Effector CD8-positive, alpha-beta T cell (primary cell): ENCODE measurements at regions not wholly inside any gene's neighbourhood (a gene's known extent, or its start where the extent isn't known, plus 50 kb on each side); places are given as distances from the start of the nearest gene placed in this dataset.
"Not testable (repeated sequence)": the region's sequence is repeated elsewhere in the genome, so short reads cannot be mapped to it uniquely, and the experiment has no call there.

ENCODE experiments used
- DNase-seq: peaks from one replicate; lab custom pipeline; 2025; lab: John Stamatoyannopoulos, UW

DNA sequence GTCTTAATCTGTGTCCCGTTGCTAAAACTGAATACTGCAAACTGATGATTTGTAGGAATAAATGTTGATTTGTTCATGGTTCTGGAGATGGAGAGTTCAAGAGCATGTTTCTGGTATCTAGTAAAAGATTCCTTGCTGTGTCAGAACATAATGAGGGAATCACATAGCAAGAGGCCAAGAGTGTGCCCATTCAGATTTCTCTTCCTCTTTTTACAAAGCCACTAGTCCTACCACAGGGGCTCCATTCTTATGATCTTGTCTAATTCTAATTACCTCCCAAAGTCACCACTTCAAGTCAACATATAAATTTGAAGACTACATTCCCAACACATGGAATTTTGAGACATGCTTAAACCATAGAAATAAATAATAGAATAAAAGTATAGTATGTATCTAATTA, 608.8 kb upstream of the EPHA5 start:
- DNase-seq: no peak

DNA sequence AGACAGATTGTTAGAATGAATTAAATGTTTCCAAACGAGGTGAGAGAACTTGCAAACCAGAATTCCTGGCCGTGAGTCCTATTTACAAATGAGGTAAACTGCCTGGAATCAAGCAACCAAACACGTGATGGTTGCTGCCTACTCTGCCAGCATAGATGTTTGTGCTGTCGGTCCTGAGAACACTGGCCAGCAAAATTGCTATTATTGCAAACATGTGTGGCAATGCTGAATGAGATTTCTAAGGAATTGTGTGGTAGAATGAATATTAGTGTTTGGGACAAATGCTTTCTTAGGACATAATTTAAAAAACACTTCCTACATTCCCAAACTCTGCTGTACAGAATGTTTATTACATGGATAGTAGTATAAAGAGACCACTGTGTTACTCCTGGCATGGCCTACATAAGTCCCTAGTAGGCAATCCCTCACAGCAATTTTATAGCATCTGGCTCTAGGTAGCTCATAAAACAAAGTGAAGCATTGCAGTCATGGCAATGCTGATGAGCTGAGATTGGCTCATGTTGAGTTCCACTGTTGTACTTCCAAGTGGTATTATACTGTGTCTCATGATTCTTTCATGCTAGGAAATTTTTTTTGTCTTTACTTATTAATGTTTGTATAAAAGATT, 605.2 kb upstream of the EPHA5 start:
- DNase-seq: no peak

DNA sequence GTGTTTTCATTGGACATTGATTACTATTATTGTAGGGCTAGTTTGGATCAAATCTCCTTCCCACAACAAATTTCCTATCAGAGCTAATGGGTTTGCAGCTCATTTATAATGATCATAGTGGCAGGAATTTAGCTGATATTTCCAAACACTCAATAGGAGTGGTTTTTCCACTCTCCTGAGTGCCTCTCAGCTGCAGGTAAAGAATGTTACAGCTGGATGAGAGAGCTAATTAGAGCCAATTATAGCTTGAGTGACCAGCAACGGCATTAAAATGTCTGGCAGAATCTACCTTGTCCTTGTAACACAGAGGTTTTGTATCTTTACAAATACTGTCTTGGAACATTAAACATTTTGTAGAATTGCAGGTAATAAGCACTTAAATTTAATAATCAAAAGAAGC, 602.8 kb upstream of the EPHA5 start:
- no peak for DNase-seq

DNA sequence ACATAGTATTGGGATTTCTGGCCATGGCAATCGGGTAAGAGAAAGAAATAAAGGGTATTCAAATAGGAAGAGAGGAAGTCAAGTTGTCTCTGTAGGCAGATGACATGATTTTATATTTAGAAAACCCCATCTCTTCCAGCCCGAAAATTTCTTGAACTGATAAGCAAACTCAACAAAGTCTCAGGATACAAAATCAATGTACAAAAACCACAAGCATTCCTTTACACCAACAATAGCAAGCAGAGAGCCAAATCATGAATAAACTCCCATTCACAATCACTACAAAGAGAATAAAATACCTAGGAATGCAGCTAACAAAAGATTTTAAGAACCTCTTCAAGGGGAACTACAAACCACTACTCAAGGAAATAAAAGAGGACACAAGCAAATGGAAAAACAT, 600.1 kb upstream of the EPHA5 start:
- DNase-seq: not testable (repeated sequence)

DNA sequence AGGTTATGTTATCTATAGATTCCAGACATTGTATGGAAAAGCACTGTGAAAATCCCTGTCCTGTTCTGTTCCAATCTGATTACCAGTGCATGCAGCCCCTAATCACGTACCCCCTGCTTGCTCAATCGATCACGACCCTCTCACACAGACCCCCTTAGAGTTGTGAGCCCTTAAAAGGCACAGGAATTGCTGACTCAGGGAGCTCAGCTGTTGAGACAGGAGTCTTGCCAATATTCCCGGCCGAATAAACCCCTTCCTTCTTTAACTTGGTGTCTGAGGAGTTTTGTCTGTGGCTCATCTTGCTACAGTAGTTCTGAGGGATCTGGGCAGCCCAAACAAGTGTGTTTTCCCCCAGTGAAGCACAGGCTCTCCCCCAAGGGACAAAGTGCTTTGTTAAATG, 596.3 kb upstream of the EPHA5 start:
- not testable (repeated sequence) for DNase-seq

DNA sequence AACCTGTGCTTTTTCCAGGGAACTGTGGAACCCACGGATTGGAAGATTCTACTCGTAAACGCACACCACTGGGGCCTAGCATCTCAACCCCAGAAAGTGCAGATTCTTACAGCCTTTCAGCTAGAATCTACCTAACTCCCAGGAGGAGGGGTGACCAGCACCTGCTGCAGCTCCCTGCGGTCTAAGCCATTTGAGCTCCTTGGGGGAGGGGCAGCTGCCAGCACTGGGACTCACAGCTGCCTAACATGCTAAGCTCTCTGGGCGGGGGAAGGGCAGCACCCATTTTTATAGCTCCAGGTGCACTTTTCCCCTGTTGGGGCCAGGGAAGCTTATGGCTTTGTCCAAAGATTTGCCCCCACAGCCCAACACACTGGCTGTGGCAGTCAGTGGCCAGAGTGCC, 595.7 kb upstream of the EPHA5 start:
- DNase-seq: no peak

DNA sequence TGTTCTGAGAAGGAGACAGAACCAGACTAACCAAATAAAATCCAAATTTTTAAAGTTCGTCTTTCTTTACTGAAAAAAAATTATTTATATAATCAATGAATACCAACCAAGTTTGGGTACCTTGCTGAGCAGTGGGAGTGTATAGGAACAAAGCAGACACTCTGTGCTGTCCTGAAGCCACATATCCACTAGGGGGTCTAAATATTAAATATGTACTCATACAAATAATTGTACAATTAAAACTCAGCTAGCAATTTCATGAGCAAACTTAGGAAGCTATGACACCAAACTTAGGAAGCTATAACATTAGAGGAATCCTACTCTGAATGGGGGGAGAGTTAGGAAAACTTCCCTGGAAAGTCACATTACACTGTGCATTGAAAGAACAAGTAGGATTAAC, 582.0 kb upstream of the EPHA5 start:
- DNase-seq: no peak

DNA sequence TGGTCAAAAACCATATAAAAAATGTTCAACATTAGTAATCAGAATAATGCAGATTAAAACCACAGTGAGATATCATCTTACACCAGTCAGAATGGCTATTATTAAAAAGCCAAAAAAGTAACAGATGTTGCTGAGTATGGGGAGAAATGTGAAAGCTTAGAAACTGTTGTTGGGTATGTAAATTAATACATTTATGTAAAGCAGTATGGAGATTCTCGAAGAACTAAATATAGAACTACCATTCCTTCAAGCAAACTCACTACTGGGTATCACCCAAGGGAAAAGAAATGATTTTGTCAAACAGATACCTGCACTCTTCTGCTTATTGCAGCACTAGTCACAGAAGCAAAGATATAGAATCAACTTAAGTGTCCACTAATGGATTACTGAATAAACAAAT, 576.4 kb upstream of the EPHA5 start:
- no peak for DNase-seq

DNA sequence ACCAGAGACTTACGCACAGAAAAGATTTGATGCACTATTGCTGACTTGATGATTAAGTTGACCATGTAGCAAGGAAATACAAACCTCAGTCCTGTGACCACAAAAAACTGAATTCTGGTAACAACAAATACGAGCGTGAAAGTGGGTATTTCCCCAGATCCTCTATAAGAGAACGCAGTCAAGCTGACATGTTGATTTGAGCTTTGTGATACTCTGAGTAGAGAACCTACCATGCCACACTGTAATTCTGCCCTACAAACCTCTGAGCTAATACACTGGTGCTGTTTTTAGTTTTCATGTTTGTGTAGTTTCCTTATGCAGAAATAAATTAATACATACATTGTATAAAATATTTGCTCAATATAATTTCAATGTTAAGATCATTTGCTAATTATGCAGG, 565.6 kb upstream of the EPHA5 start:
- no peak for DNase-seq

DNA sequence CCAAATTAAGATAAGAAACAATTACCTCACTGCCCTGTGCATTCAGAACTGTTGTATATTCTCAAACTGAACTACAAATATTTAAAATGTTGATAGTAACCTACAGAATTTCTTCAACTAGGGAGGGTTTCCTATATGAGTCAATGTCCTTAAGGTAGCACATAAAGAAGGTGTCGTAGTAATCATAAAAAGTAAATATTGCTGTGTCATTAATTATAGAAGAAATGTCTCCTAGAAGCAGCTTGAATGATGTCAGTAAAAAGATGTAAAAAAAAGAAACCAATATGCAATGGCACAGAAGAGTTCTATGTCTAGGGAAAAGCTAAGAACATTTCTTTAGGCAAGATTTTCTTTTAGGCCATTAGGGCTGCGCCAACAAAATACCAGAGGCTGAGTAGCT, 559.6 kb upstream of the EPHA5 start:
- DNase-seq: no peak

DNA sequence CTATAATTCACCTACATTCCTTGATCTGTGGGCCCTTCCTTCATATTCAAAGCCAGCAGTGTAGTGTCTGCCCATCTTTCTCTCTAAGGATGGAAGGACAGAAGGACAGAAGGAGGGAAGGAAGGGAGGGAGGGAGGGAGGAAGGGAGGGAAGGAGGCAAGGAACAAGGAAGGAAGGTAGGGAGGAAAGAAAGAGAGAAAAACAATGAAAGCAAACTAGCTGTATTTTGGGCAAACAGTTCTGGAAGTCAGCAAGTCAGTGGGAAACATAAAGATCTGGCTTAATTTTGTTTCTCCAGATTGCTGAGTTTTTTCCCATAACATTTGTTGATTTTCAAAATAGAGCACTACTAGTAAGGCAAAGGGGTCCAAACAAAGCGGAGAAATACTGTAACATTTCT, 555.2 kb upstream of the EPHA5 start:
- no peak for DNase-seq

DNA sequence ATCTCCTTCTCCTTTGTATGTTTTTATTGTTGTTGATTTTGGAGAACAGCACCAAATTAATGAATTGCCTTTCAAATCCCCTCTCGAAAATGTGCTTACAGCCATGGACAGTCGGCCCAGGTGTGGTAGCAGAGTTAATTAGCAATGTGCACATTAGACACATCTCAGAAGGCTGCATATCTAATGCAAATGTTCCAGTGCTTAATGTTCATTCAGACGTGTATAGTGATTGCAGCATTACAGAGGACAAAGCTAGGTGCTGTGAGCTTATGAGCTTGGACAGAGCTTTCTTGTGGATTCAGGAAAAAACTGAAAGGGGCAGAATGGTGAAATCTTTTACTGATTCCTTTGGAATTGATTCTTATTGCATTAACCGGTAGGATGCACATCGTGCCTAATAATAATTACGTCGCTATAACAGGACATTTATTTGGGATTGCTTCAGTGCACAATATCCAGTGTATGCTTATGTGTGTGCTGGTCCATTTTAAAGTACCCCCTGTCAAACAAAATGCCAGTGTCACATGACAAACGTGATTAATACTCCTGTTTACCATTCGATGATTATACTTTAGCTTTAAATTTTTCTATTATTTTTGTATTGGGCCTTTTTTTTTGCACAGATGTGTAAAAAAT, 552.9 kb upstream of the EPHA5 start:
- DNase-seq: no peak

DNA sequence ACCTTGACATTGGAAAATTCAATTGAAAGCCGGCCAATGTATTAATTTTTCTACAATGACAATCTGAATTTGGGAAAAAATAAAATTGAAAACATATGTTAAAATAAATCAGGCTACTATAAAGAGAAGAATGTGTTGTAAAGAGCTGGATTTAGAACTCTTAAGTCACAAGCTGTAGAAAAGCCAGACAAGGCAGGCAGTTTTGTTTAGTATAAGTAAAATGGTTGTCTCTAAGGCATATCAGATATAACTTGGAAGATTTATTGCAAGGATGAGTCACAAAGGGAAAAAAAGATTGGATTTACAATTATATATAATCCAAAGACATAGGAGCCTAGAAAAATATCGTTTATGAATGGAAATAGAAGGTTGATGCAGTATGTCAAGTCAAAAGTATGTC, 549.1 kb upstream of the EPHA5 start:
- no peak for DNase-seq

DNA sequence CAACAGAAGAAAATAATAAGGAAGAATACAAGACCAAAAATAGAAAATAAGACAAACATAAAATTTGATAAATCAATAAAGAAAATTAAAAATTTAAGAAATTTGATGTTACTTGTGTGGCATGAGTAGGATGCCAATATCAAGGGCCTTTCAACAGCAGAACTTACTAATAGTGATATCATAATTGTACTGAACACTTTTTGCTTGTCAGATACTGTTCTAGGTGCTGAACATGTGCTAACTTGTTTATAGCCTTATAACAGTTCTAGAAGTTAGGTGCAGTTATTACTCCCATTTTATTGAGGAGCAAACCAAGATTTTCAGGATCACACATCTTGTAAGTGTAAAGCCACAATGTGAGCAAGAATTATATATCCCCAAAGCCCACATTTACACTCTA, 546.0 kb upstream of the EPHA5 start:
- DNase-seq: no peak

DNA sequence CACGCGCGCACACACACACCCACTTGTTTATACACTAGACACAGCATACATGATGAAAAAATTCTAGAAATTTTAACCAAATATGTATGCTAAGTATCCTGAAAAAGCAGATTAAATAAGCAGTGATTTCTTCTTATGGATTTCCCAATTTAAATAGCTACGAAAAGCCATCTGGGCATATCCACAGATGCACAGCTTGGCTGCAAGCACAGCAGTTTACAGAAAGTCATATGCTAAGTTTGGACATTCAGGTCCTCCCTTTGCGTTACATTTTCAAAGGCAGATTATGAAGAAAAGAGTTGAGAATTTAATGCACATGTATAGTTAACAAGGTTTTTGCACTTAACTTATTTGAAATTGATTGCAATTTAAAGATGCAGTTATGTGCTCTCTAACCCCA, 542.2 kb upstream of the EPHA5 start:
- no peak for DNase-seq

DNA sequence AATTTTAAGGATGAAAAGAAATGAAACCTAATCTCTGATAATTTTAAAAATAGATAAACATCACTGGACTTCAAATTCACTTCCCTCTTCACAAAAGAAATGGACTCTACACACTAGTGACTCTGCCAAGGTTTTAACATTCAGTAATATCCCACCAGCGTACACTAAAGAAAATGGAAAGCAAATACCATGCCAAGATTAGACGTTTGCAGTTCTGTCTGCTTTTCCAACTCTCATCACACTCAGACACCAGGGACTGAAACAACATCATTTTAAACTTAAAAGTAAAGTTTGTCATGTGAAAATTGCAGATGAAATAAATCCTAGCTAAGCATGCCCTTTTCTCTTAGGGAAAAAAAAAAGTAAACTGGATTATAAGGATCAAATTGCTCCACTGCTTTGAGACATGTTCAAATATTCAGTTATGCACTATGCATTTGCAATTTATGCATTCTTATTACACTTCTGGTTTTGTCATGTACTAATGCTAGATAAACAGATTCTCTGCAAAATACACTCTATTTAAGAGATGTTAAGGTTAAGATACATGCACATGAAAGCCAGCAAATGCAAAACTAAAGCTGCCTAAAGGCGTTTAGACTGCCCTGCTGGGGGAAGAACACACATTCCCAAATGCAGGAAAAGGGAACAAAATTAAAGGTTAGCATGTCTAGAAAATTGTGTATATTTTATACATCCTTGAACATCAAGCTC, 534.4 kb upstream of the EPHA5 start:
- DNase-seq: no peak

DNA sequence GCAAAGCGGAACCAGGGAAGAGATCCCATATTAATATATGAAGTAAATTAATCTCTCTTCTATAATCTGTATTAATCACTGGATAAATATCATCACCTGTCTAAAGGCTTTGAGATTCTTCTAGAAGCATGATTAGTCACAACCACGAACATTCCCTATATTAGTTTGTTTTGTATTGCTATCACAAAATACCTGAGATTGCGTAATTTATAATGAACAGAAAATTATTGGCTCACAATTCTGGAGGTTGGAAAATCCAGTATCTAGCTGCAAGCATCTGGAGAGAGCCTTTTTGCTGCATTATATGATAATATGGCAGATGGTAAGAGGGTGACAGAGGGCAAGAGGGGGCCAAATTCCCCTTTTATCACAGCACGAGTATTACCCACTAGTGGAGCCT, 532.6 kb upstream of the EPHA5 start:
- DNase-seq: no peak

DNA sequence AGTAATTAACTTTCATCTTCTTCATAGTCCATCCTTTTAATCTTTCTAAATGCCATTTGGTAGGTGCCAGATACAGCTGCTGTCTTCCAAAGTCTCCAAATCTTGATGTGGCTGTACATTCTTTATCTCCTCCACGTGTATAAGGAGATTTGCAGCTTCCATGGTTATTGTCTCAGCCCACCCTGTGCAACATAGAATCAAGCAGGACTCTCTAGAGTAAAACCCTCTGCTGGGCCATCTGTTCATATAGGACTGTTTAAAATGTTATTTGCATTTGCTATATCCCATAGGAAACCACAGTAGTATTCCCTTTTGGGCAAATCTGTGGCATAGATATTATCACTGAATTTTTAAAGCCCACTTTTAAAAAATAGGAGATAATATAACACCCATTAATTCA, 527.2 kb upstream of the EPHA5 start:
- no peak for DNase-seq

DNA sequence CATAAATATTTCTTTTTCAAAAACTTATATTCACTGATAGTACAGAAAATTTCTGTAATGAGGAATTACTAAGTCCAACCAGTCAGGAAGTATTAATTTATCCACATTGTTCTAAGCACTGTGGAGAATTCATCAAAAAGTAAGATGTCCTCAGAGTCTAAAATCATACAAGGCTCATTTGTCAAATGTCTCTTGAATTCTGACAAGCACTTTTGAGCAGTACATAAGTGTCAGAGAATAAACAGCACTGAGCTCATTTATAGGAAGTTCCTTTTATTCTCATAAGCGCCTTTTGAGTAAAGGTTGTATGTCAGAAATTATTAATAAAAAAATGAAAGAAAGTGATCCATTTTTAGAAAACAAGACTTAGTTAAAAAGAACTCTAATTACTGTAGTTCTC, 523.2 kb upstream of the EPHA5 start:
- DNase-seq: no peak

DNA sequence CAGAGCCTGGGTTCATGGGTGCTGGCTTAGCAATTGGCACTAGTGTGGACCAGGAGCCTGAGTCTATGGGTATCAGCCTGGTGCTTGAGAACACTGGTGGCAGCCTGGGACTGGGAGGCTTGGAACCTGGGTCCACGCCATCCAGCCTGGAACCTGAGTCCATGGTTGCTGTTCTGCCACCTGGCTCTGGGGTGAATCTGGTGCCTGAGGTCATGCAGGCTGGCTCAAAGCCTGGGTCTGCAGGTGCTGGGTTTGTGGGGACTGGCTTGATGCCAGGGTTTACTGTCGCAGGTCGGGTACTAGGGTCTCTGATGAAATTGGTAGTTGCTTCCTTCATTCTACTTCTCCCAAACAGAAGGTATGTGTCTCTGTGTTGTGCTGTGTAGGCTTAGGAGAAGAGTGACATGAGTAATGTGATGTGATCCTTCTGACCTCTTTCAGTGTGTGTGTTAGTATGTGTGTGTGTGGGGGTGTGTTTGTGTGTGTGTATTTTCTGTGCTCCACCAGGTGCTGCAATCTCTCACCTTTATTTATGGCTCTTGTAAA, 517.0 kb upstream of the EPHA5 start:
- DNase-seq: no peak

DNA sequence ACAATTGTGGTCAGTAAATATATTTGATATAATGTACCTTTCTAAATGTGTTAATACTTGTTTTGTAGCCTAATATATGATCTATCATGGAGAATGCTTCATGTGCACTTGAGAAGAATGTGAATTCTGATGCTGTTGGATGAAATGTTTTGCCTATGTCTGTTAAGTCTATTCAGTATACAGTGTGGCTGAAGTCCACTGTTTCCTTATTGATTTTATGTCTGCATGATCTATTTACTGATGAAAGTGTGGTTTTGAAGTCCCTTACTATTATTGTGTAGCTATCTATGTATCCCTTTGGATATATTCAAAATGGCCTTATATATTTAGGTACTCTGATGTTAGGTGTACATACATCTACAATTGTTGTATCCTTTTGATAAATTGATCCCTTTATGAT, 515.8 kb upstream of the EPHA5 start:
- DNase-seq: no peak

DNA sequence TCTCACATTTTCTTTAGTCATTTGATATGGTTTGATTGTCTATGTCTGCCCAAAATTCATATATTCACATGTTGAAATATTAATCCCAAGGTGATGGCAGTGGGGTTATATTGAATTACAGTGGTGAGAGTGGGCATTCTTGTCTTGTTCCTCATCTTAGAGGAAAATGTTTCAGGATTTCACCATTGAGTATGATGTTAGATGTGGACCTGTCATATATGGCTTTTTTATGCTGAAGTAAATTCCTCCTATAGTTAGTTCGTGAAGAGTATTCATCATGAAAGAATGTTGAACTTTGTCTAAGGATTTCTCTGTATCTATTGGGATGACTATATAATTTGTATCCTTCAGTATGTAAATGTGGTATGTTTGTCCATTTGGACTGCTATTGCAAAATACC, 512.3 kb upstream of the EPHA5 start:
- DNase-seq: no peak

DNA sequence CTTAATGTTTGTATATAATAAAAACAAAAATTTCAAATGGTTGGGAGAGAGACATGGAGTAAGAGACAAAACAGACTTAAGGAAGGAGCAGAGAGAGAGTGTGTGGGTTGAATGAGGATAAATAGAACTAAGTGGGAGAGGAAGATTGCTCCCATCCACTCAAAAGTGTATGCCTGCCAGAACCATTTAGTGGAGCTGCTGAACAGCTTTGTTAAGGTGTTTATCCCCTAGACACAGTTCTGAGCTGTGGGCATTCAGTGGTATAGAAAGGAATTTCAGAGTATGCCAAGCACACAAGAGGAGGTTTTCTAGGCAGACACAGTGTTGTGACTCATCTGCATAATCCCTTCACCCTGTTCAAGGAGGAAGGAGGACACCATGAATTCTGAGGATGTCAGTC, 508.6 kb upstream of the EPHA5 start:
- no peak for DNase-seq
